ENCODE measurements at regions not wholly inside any gene's neighbourhood (a gene's known extent, or its start where the extent isn't known, plus 50 kb on each side); places are given as distances from the start of the nearest gene placed in this dataset.
"Not testable (repeated sequence)": the region's sequence is repeated elsewhere in the genome, so short reads cannot be mapped to it uniquely, and the experiment has no call there.

DNA sequence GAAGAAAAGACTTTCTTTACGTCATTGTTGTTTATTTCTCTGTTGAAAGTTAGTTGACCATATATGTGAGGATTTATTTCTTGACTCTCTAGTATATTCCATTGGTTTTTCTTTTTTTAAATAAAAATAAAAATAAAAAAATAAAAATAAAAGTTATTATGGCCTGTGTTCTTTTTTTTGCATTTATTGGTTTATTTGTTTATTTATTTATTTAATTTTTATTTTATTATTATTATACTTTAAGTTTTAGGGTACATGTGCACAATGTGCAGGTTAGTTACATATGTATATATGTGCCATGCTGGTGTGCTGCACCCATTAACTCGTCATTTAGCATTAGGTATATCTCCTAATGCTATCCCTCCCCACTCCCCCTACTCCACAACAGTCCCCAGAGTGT lies 822.7 kb upstream of the SLC39A10 start:
- not testable (repeated sequence) for TF ChIP-seq POLR2AphosphoS5 (IDR thresholded peaks at IDR 0.05; ENCODE audit: low read depth, low read length); POLR2A (IDR thresholded peaks at IDR 0.05; ENCODE audit: borderline replicate concordance, extremely low read depth, insufficient read depth, insufficient read length)

Data from HCT116 (cell line).